Suprapubic skin (tissue), 4 donors: ENCODE measurements at regions not wholly inside any gene's neighbourhood (a gene's known extent, or its start where the extent isn't known, plus 50 kb on each side); places are given as distances from the start of the nearest gene placed in this dataset.

Source experiments
- DNase-seq, 2 donors: peaks; one replicate each; pipeline ENCODE4 v3.0.0-alpha.2; 2019; ENCODE audit warnings: low spot score in 2 of 2
- H3K27ac ChIP-seq: fragments of 200-600 bp; sonication (generic); one replicate; pipeline ENCODE4 v1.5.1; 2019
- H3K27me3 ChIP-seq: fragments of 200-600 bp; sonication (generic); one replicate; pipeline ENCODE4 v1.5.1; 2019
- H3K36me3 ChIP-seq: fragments of 200-600 bp; sonication (generic); one replicate; pipeline ENCODE4 v1.5.1; 2019
- H3K4me1 ChIP-seq: fragments of 200-600 bp; sonication (generic); one replicate; pipeline ENCODE4 v1.5.1; 2019
- H3K4me3 ChIP-seq: fragments of 200-600 bp; sonication (generic); one replicate; pipeline ENCODE4 v1.5.1; 2019; ENCODE audit warnings: mild to moderate bottlenecking
- H3K9me3 ChIP-seq: fragments of 200-600 bp; sonication (generic); one replicate; pipeline ENCODE4 v1.5.1; 2019
- EP300 ChIP-seq: sonication (generic); formaldehyde crosslinking; IDR thresholded peaks from one replicate; pipeline ENCODE4 v1.6.1; 2017; ENCODE audit warnings: antibody characterized with exemption
- POLR2A ChIP-seq, 2 donors: fragments of 450-650 bp; IDR thresholded peaks; one replicate each; pipeline ENCODE4 v1.6.1; 2017; ENCODE audit warnings: antibody characterized with exemption in 2 of 2, mild to moderate bottlenecking in 2 of 2, moderate library complexity in 2 of 2
- POLR2AphosphoS5 ChIP-seq, 3 donors: sonication (generic); formaldehyde crosslinking; IDR thresholded peaks; one replicate each; pipeline ENCODE4 v1.6.1; 2017; ENCODE audit warnings: antibody characterized with exemption in 3 of 3
- WGBS: methylation state at CpG from one replicate; pipeline ENCODE4 v1.1.5; 2018; 5-methylcytosine and 5-hydroxymethylcytosine counted together
- TF ChIP-seq, protein P1 (sequence below), 2 donors: fragments of 200-600 bp in 1 of 2; fragments of 450-650 bp in 1 of 2; sonication (generic) in 1 of 2; IDR thresholded peaks; one replicate each; pipeline ENCODE4 v1.5.1; 2016 to 2019; ENCODE audit warnings: antibody characterized with exemption in 2 of 2, mild to moderate bottlenecking in 1 of 2, moderate library complexity in 1 of 2

DNA sequence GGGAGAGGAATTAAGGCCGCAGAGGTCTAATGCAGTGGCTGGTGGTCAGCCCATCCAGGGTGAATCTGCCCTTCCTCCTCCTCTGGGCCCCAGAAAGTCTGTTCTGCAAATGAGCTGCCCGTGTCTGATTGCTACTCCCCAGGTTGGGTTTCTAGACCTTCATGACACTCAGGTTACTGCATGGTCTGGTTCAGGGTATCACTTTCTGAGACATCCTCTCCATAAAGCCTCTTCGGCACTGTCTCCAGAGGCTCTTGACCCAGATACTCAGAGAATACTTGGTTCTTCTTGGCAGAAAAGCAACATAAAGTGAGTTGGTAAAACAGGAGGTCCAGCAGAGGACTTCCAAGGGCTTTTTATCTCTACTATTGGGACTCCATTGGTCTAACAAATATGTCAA, 62.5 kb upstream of the GDNF start:
- no peak overlapping the region for H3K27ac ChIP-seq
- no peaks in the 10 kb centered on the region for H3K36me3 ChIP-seq
- H3K4me3 ChIP-seq: no peak overlapping the region
- WGBS: 94% methylated on average over 3 of the region's 3 CpGs
- no peaks in the 10 kb centered on the region for H3K9me3 ChIP-seq
- DNase-seq: no peak
- no peaks in the 10 kb centered on the region for H3K4me1 ChIP-seq
- H3K27me3 ChIP-seq: peaks cover 14% of the 10 kb centered on the region
- TF ChIP-seq POLR2AphosphoS5 (IDR thresholded peaks at IDR 0.05) (no peak), POLR2A (IDR thresholded peaks at IDR 0.05) (no peak)
- TF ChIP-seq, protein P1, sequence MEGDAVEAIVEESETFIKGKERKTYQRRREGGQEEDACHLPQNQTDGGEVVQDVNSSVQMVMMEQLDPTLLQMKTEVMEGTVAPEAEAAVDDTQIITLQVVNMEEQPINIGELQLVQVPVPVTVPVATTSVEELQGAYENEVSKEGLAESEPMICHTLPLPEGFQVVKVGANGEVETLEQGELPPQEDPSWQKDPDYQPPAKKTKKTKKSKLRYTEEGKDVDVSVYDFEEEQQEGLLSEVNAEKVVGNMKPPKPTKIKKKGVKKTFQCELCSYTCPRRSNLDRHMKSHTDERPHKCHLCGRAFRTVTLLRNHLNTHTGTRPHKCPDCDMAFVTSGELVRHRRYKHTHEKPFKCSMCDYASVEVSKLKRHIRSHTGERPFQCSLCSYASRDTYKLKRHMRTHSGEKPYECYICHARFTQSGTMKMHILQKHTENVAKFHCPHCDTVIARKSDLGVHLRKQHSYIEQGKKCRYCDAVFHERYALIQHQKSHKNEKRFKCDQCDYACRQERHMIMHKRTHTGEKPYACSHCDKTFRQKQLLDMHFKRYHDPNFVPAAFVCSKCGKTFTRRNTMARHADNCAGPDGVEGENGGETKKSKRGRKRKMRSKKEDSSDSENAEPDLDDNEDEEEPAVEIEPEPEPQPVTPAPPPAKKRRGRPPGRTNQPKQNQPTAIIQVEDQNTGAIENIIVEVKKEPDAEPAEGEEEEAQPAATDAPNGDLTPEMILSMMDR (IDR thresholded peaks at IDR 0.05): no peak

DNA sequence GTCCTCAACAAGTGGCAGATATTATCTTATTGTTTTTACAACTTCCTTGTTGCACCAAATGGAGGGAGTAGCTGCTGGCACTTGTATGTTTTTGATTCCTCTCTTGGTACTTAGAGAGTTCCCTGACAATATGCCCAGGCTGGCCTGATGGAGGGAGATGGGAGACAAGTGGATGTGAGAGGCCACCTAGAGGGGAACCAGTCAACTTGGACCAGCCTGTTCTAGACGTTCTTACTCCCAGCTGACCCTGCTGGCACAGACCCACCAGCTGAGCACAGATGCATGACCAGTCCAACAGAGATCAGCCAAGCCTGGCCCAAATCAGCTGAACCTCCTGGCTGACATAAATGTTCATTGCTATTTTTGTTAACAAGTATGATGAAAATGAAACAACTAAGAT, 60.9 kb upstream of the GDNF start:
- Histone ChIP-seq H3K4me1 (no peaks in the 10 kb centered on the region), H3K9me3 (no peaks in the 10 kb centered on the region), H3K4me3 (no peak overlapping the region), H3K27ac (no peak overlapping the region), H3K27me3 (peaks cover 16% of the 10 kb centered on the region), H3K36me3 (no peaks in the 10 kb centered on the region)
- TF ChIP-seq, protein P1 (IDR thresholded peaks at IDR 0.05): no peak
- TF ChIP-seq POLR2AphosphoS5 (IDR thresholded peaks at IDR 0.05) (no peak), EP300 (no peak), POLR2A (IDR thresholded peaks at IDR 0.05) (no peak)
- DNase-seq: no peak
- WGBS: 8% methylated on average over 1 of the region's 1 CpG

DNA sequence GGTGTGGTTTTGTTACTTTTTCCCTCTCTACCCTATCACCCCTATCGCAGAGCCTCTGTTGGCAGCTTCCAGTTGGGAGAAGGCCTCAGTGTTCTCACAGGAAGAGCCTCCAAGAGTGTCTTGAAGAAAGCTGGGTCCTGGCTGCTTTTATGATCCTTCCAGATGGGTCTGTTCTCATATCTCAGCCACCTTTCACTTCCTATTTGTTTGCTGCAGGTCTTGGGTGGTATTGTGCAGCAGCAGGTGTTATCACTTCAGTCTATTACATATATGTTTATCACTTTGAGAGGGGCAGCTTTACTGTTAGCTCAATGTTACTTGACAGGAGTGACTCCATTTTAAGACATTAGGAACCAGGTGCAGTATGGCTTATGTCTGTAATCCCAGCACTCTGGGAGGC, 59.2 kb upstream of the GDNF start:
- 93% methylated on average over 1 of the region's 1 CpG for WGBS
- H3K27ac ChIP-seq: no peak overlapping the region
- peaks cover 8% of the 10 kb centered on the region for H3K27me3 ChIP-seq
- no peak for DNase-seq
- H3K4me1 ChIP-seq: no peaks in the 10 kb centered on the region
- no peak overlapping the region for H3K4me3 ChIP-seq
- H3K36me3 ChIP-seq: no peaks in the 10 kb centered on the region
- H3K9me3 ChIP-seq: no peaks in the 10 kb centered on the region
- TF ChIP-seq EP300 (no peak), POLR2A (IDR thresholded peaks at IDR 0.05) (no peak), POLR2AphosphoS5 (IDR thresholded peaks at IDR 0.05) (no peak)
- TF ChIP-seq, protein P1 (IDR thresholded peaks at IDR 0.05): no peak

DNA sequence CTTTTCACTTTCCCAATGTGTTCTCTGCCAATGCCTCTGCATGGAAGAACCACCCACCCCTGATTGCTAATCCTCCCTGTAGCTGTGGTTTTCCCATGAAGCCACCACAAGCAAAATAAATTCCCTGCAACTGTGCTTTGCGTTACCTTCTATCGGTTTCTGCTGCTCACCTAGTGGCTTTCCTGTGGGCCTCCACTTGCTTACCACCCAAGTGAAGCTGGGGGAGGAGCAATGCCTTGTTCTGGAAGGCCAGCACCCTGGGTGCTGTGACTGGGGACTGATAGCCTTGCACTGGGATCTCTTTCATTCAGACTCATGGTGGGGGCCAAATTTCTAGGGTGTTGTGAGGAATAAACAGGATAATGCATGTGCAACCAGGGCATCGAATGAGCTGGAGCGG, 56.3 kb upstream of the GDNF start:
- H3K27me3 ChIP-seq: peaks cover 8% of the 10 kb centered on the region
- no peaks in the 10 kb centered on the region for H3K9me3 ChIP-seq
- no peaks in the 10 kb centered on the region for H3K36me3 ChIP-seq
- TF ChIP-seq POLR2A (IDR thresholded peaks at IDR 0.05): no peak
- TF ChIP-seq, protein P1 (IDR thresholded peaks at IDR 0.05): no peak
- TF ChIP-seq POLR2AphosphoS5 (IDR thresholded peaks at IDR 0.05): no peak
- TF ChIP-seq EP300: no peak
- no peak overlapping the region for H3K4me3 ChIP-seq
- no peak overlapping the region for H3K27ac ChIP-seq
- H3K4me1 ChIP-seq: peaks cover 5% of the 10 kb centered on the region
- DNase-seq: no peak
- WGBS: 70% methylated on average over 4 of the region's 4 CpGs

DNA sequence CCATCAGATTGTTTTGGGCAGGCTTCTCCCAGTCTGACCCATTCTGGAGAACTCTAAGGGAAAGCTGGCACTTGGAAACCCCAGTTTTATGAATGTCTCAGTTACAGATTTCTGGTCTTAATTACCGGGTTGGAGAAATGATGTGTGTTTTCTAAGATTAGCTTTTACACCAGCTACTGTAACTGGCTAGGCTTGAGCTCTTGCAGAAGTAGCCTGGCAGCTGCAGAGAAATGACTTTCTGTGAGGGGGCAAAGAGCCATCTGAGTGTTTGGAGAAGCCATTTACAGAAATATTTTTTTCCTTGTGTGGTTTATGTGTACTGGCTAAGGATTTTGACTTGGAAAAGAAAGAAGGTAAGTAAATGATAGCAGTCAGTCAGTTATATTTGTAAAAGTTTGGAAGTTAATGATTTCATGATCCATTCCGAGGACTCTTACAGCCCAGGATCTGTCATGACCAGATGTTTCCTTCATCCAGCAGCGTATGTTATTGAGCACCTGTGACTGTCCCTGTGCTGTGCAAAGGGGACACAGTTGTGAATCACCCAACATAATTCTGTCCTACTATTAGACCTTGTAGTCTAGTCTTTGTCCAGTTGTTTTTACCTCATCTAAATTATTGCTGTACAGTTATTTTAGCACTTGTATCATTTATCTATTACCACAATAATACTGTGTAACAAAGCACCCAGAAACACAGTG, 53.7 kb upstream of the GDNF start:
- 54% methylated on average over 3 of the region's 3 CpGs for WGBS
- no peaks in the 10 kb centered on the region for H3K36me3 ChIP-seq
- peaks cover 8% of the 10 kb centered on the region for H3K4me1 ChIP-seq
- no peak for TF ChIP-seq EP300
- no peak for TF ChIP-seq POLR2A (IDR thresholded peaks at IDR 0.05)
- TF ChIP-seq, protein P1 (IDR thresholded peaks at IDR 0.05): no peak
- TF ChIP-seq POLR2AphosphoS5 (IDR thresholded peaks at IDR 0.05): no peak
- peaks cover 20% of the 10 kb centered on the region for H3K27me3 ChIP-seq
- H3K9me3 ChIP-seq: no peaks in the 10 kb centered on the region
- H3K4me3 ChIP-seq: no peak overlapping the region
- H3K27ac ChIP-seq: no peak overlapping the region
- no peak for DNase-seq
